ENCODE measurements at regions not wholly inside any gene's neighbourhood (a gene's known extent, or its start where the extent isn't known, plus 50 kb on each side); places are given as distances from the start of the nearest gene placed in this dataset.
"Not testable (repeated sequence)": the region's sequence is repeated elsewhere in the genome, so short reads cannot be mapped to it uniquely, and the experiment has no call there.

GRCh38 chr4:45455217-45455616 lies 668.6 kb downstream of the GABRG1 start:
- no peak overlapping the region for H3K4me3 ChIP-seq (ENCODE audit: low read depth, low read length)
- no peak for DNase-seq (ENCODE audit: low read depth, low spot score)
- no peak for TF ChIP-seq CTCF (IDR thresholded peaks at IDR 0.05; ENCODE audit: low read depth, low read length)
- in situ Hi-C loops (cut with HindIII; ENCODE audit: low sequenced_read_pairs): no loop called here

- peak; percentile 20 for DNase-seq (ENCODE audit: low read depth, low spot score)
- peak; percentile 53 for TF ChIP-seq CTCF (IDR thresholded peaks at IDR 0.05; ENCODE audit: low read depth, low read length)
- in situ Hi-C loops (cut with HindIII; ENCODE audit: low sequenced_read_pairs): no loop called here
- no peak overlapping the region for H3K4me3 ChIP-seq (ENCODE audit: low read depth, low read length)
Observed at GRCh38 chr4:45453258-45453853, 670.5 kb downstream of the GABRG1 start.

GRCh38 chr4:45442466-45442865 lies 681.4 kb downstream of the GABRG1 start:
- in situ Hi-C loops (cut with HindIII; ENCODE audit: low sequenced_read_pairs): no loop called here
- H3K4me3 ChIP-seq (ENCODE audit: low read depth, low read length): no peak overlapping the region
- peak; percentile 18 for DNase-seq (ENCODE audit: low read depth, low spot score)
- TF ChIP-seq CTCF (IDR thresholded peaks at IDR 0.05; ENCODE audit: low read depth, low read length): peak; percentile 34

GRCh38 chr4:45438047-45438446 lies 685.8 kb downstream of the GABRG1 start:
- in situ Hi-C loops (cut with HindIII; ENCODE audit: low sequenced_read_pairs): no loop called here
- no peak for DNase-seq (ENCODE audit: low read depth, low spot score)
- H3K4me3 ChIP-seq (ENCODE audit: low read depth, low read length): no peak overlapping the region
- TF ChIP-seq CTCF (IDR thresholded peaks at IDR 0.05; ENCODE audit: low read depth, low read length): no peak

- H3K4me3 ChIP-seq (ENCODE audit: low read depth, low read length): no peak overlapping the region
- DNase-seq (ENCODE audit: low read depth, low spot score): no peak
- TF ChIP-seq CTCF (IDR thresholded peaks at IDR 0.05; ENCODE audit: low read depth, low read length): no peak
- in situ Hi-C loops (cut with HindIII; ENCODE audit: low sequenced_read_pairs): no loop called here
Observed at GRCh38 chr4:45437381-45437780, 686.5 kb downstream of the GABRG1 start.

- no peak for DNase-seq (ENCODE audit: low read depth, low spot score)
- no peak overlapping the region for H3K4me3 ChIP-seq (ENCODE audit: low read depth, low read length)
- no peak for TF ChIP-seq CTCF (IDR thresholded peaks at IDR 0.05; ENCODE audit: low read depth, low read length)
- in situ Hi-C loops (cut with HindIII; ENCODE audit: low sequenced_read_pairs): no loop called here
Observed at GRCh38 chr4:45425135-45425534, 698.7 kb downstream of the GABRG1 start.

GRCh38 chr4:45423896-45424295 lies 697.5 kb upstream of the GNPDA2 start:
- no peak for DNase-seq (ENCODE audit: low read depth, low spot score)
- in situ Hi-C loops (cut with HindIII; ENCODE audit: low sequenced_read_pairs): no loop called here
- no peak overlapping the region for H3K4me3 ChIP-seq (ENCODE audit: low read depth, low read length)
- TF ChIP-seq CTCF (IDR thresholded peaks at IDR 0.05; ENCODE audit: low read depth, low read length): no peak

GRCh38 chr4:45420091-45420674 lies 693.8 kb upstream of the GNPDA2 start:
- DNase-seq (ENCODE audit: low read depth, low spot score); in situ Hi-C loops (cut with HindIII; ENCODE audit: low sequenced_read_pairs); H3K4me3 ChIP-seq (ENCODE audit: low read depth, low read length): not testable (repeated sequence)
